ENCODE measurements at regions not wholly inside any gene's neighbourhood (a gene's known extent, or its start where the extent isn't known, plus 50 kb on each side); places are given as distances from the start of the nearest gene placed in this dataset.

- TF ChIP-seq CTCF (IDR thresholded peaks at IDR 0.05), result no peak
- TF ChIP-seq POLR2A (IDR thresholded peaks at IDR 0.05), result no peak
Observed at GRCh38 chr5:3793162-3793561, 197.5 kb downstream of the IRX1 start.
